Left cardiac atrium (tissue), 4 donors: ENCODE measurements at regions not wholly inside any gene's neighbourhood (a gene's known extent, or its start where the extent isn't known, plus 50 kb on each side); places are given as distances from the start of the nearest gene placed in this dataset.
"Not testable (repeated sequence)": the region's sequence is repeated elsewhere in the genome, so short reads cannot be mapped to it uniquely, and the experiment has no call there.

Experiments used
- ATAC-seq, 2 donors: fragments of 200-7000 bp; cut with Tn5 transposase; one replicate each; pipeline ENCODE4 v1.9.1; 2020; ENCODE audit warnings: mild to moderate bottlenecking in 2 of 2, moderate library complexity in 2 of 2
- DNase-seq: peaks from one replicate; pipeline ENCODE4 v3.0.0-alpha.2; 2020
- intact Hi-C, 2 donors: fragments of 100-400 bp; cut with DNase I; formaldehyde crosslinking; loops; one replicate each; pipeline versions ENCODE4 v1.14.1 to v1.15.1; 2022 to 2023
- donor health status: DM: no; HTN: yes; CAD: no.
- donor health status: DM: no; HTN: yes; CAD: no; lungs with severe emphysema.
- donor health status: DM: yes; HTN: yes; CAD: no.
- donor health status: Dilated cardiomyopathy.

DNA sequence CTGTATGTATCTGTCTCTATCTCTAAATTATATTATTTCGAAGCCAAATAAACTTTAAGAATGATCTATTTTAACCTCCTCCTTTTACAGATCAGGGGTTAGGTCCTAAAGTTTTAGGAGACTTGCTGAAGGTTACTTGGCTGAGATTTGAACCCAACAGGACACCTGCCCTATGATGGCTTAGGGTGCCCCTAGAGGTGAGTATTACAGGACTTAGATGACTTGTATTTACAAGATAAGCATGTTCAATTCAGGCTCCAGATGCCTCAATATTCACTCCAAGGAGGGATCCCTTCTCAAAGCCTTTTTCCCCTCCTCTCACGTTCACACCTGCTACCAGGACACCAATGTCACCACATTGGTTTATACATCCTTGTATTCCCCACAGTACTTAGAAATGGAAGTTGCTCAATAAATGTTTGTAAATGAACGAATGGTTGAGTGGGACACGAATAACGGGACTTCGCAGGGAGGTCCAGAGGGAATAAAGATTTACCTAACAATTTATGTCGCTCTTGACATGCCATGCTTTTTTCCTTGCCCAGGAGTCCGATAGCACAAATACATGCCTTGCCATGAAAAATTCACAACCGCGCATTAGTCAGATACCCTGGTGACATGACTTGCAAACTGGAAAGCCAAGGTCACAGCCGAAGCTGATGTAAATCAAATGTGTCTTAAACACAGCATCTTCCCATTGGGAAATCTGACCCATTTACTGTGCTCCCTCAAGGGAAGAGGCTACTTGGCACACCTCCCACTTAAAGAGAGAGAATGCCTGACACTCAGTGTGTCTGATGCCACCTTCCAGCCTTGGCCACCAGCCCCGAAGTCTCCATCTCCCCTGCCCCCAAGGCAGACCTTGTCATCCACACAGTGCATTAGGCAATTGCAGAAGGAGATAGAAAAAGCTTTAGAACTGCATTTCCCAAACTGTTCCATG lies 872.2 kb upstream of the AUTS2 start:
- no peak for DNase-seq
- ATAC-seq: no peak
- intact Hi-C loops: no loop called here

DNA sequence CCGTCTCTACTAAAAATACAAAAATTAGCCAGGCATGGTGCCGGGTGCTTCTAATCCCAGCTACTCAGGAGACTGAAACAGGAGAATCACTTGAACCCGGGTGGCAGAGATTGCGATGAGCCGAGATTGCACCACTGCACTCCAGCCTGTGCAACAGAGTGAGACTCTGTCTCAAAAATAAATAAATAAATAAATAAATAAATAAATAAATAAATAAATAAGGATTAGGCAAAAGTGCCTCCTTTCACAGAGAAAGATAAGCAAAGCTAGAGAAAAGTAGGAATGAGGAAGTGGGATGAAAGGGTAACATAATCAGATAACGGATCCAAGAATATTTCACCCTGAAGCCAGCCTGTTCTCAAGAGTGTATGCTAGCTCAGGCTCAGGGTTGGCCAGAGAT lies 869.6 kb upstream of the AUTS2 start:
- intact Hi-C loops, ATAC-seq, DNase-seq: not testable (repeated sequence)

DNA sequence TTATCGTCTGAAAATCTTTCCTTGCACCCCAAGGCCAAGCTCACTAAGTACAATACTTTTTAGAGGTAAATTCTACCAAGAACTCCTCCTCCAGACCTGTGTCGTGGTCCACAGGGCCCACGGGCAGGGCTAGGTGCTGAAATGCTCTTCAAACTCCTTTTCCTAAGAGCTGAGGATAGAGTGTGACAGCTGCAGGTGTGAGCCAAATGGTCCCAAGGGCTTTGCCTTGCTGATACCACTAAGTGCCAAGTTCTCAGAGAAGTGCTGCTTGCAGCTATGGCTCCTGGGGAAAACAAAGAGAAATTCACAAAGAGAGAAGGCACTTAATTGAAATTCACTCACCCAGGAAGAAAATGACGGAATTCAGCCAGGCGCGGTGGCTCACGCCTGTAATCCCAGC lies 868.9 kb upstream of the AUTS2 start:
- peak; percentile 41 to 67 for ATAC-seq
- intact Hi-C loops: no loop called here
- no peak for DNase-seq

DNA sequence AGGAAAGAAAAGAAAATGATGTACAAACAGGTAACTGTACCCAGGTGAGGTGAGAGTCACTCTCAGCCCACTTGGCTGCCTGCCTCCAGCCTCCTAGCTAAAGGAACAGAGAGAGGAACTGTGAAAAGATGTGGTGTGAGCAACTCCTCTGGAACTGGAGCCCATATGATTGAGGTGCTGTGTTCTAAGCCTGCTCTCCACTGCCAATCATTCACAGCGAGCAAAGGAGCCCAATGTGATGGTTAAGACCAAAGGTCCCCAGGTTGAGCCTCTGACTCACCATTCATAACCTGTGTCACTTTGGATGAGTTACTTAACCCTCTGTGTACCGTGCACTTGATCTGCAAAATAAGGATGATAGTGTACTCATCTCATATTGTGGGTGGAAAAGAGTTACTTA lies 868.1 kb upstream of the AUTS2 start:
- intact Hi-C loops: no loop called here
- DNase-seq (no peak), ATAC-seq (no peak)

DNA sequence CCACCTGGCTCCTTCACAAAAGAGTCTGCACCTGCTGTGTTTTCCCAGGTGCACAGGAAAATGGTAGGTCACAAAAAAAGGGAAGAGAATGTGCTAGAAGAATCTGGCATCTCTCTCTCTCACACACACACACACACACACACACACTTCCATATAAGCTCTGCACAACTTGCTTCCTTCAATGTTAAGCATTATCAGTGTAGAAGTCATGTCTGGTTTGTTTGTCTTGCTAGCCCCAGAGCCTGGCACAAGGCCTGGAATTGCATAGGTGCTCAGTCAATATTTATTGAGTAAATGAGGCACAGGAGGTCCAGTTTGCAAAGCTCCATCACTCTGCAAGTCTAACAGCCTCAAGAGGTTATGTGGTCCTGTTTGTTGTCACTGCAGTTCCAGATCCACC lies 867.3 kb upstream of the AUTS2 start:
- intact Hi-C loops: no loop called here
- ATAC-seq: no peak
- DNase-seq: no peak

DNA sequence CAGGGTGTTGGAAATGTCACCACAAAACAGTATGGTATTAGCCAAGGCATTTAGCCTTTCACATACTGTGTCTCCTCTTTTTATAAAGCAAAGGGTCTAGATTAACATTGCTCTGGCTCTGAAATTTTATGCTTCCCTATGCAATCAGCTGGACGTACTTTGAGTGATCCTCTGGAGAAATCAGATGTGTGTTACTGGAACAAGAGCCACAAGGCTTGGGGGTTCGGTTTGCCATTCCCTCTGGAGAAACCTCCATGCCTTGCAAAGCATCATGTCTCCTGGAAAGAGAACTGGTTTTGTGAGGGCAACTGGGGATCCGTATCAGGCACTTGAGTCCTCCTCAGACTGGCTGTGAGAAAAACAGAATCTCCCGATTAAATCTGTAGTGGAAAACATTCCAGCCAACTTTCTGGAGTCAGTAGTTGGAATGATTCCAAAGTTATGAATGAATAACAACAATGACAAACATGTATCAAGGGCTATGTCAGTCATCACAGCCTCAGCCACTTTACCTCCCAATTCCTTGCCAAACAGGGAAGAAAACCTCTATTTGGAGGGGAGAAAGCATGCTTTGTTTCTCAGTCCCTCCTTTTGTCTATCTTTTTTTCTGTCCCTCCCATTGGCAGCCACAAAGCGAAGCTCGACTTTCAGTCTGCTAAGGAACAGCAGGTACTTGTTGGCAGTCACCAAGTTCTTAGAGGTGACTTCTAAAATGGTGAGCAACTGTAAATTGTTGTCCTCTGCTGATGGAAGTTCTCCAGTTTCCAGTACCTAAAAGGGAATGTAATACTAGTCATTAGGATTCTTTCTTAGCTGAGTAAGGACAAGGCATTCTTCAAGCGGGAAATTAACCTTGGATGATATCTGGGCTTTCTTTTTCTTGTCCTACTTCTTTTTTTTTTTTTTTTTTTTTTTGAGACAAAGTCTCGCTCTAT lies 864.8 kb upstream of the AUTS2 start:
- ATAC-seq (peak in 1 of 2 donors; percentile 78), DNase-seq (no peak)
- intact Hi-C loops: no loop called here

DNA sequence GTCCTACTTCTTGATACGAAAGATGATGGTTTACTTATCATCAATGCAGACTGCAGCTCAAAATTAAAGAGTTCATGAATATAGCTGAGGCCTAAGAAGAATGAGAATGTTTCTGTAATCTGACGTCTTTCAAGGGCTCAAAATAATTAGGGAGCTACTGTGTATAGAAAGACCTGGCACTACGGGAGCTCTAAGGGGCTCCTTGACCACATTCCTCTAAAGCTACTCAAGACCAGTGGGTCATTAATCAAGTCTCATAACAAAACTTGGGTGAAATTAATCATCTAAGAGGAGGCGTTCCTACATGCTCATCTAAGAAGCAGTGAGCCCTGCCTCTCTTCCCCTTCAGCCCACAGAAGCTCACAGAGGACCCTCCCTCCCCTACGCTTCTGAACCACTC lies 863.8 kb upstream of the AUTS2 start:
- DNase-seq (no peak), ATAC-seq (no peak)
- intact Hi-C loops: no loop called here

DNA sequence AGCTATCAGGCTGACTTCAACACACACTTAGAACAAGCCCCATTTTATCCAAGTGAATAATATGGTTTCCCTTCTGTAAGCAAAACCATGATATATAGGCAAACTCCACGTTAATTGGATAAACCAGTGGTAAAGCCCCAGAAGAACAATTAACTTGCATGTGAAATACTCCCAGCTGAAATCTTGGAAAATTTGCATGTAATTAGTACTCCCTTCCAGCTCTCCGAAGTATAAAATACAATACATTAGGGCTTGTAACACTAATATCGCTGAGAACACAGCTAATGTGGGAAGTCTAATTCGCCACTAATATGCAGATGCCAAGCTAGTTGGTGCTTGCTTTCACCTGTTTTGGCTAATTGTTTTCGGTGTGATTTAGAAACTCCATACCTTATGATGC lies 859.0 kb upstream of the AUTS2 start:
- no peak for DNase-seq
- intact Hi-C loops: no loop called here
- no peak for ATAC-seq

DNA sequence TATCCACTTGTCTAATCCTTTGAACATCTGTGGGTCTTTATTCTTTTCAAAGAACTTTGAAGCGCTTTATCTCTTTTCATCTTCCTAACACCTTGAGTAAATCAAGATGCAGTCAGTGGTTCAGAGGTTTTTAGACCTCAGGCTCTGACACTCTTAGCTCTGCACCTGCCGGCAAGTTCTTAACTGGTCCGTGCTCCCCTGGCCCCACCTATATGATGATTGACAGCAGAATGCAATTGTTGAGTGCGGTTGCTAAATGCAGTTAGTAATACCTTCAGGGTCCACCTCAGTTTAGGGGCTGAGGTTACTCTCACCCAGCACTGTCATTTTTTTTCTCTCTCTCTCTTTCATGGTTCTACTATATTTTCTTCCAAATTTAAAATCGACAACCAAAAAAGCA lies 854.2 kb upstream of the AUTS2 start:
- ATAC-seq (no peak), DNase-seq (no peak)

DNA sequence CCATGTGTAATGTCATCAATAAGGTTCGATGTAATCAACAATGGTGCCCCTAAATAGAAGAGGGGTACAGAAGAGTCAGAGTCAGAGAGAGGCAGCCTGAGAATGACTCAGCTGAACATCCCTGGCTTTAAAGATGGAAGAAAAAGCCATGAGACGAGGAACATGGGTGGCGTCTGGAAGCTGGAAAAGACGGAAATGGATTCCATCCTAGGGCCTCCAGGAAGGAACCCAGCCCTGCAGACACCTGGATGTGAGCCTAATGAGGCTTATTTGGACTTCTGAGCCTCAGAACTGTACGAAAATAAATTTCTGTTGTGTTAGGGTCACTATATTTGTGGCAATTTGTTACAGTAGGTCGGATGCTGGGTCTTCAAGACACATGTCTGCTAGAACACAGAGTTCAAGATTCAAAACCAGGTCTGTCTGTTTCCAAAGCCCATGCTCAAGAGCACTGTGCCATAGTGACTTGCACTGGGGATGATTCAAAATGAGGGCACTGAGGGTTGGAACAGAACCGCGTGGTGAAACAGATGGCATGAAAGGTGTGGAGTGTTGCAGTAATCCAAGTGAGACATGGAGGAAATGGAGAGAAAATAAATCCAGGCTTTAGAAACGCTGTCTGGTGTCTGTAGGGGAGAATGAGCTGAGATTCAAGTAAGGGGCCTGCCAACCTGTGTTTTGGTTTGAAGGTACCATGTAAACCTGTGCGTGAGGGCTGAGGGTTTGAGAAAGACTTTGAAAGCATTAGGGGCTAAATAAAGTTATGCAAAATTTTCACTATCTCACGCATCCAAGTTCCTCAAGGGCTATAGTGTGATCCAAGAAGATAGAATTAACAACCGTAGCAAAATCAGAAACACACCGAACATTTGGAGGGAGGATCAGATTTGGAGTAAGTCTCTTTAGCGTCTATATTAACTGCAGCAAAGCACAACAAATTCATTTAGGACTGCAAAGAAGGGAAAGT lies 849.1 kb upstream of the AUTS2 start:
- intact Hi-C loops: no loop called here

More for the DNA sequence above, 854.2 kb upstream of the AUTS2 start:
- intact Hi-C loops: no loop called here

DNA sequence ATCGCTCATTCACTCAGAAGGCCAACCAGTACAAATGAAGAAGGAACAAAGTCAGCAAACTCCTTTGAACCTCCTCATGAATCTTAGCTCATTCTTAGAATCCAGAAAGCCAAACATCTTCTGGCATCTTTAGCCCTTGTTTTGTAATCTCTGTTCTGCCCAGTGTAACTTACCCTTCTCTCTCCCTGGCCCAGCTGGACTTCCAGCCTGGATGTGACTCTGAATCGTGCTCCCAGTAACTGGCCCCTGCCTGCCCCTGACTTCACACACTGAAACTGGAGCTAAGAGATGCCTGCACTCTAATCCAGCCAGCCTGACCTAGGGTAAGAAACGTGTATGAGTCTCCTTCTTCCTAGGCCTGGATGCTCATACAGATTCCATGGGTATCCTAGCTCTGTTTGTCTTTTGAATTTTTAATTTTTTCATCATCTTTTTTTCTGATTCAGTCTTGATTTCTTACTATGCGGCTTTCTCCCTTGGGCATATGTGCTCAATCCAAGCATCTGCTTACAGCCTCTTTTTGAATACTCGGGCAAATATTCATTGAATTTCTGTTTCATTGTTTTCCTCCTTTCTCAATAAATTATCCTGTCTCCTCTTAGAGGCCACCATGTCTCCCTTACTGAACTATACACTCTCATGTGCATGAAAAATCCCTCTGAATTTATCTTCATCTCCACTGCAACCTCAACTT lies 845.6 kb upstream of the AUTS2 start:
- ATAC-seq: peak in 1 of 2 donors; percentile 78
- intact Hi-C loops: no loop called here
- peak; percentile 23 for DNase-seq

More for the DNA sequence above, 849.1 kb upstream of the AUTS2 start:
- ATAC-seq (no peak), DNase-seq (no peak)

DNA sequence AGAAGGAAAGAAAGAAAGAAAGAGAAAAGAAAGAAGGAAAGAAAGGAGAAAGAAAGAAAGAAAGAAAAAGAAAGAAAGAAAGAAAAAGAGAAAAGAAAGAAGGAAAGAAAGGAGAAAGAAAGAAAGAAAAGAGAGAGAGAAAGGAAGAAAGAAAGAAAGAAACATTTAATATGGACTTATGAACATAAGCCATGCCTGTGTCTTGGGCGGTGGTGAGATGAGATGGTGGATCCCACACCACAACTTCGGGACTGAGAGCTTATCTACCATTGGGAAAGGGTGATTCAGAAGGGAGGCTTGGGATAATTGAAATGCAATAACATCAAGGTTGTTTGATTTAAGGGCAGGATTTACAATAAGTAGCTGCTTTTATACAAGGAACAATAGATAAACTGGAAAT lies 843.9 kb upstream of the AUTS2 start:
- intact Hi-C loops: no loop called here
- ATAC-seq: no peak

DNA sequence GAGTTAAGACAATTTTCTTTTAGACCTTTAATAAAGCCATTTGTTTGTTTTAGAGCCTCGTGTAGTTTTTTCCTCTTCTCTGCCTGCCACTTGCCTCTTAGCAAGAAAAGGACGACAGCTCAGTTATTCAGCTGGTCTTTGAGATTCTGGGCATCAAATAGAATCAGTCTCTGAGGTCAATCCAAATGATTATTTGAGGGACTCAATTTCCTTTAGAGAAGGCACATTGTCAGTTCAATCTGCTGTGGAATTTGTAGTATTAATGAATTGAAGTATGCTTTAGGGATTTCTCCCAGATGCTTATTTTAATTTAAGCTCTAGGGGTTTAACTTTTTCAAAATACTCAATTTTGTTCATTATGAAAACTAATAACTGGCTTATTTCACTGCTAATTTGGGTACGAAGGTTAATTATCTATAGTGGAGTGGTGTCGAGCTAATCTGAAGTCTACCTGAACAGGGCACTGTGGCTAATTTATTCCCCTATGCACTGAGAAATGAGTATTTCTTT lies 841.2 kb upstream of the AUTS2 start:
- DNase-seq (no peak), ATAC-seq (no peak)
- intact Hi-C loops: no loop called here

More for the DNA sequence above, 843.9 kb upstream of the AUTS2 start:
- DNase-seq: no peak

DNA sequence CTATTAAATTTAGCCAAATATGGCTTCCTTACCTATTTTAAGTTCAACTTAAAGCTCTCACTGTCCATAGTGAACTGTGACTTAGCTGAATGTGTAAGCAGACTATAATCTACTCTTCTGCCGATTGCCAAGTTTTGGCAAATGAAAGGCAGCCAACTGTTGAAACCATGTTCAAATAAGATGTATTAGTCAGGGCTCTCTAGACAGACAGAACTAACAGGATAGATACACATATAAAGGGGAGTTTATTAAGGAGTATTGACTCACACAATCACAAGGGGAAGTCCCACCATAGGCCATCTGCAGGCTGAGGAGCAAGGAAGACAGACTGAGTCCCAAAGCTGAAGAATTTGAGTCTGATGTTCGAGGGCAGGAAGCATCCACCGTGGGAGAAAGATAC lies 837.7 kb upstream of the AUTS2 start:
- ATAC-seq (no peak), DNase-seq (no peak)
- intact Hi-C loops: no loop called here

DNA sequence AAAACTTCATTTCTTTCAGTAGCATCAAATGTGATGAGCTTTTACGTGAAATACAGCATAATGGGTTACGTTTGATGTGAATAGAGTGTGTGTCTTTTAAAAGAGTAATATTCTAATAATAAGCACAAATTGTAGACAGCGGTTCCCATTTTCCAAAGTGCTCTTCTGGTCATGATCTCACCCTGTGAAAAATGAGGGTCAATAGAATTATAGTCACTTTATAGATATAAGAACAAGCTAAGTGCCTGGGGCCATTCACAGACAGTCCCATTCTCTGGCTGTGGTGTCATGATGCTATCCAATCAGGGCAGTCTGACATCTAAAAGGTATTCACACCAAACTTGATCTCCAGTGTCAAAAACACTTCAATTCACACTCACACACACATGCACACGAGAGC lies 830.8 kb upstream of the AUTS2 start:
- ATAC-seq (no peak), DNase-seq (no peak)
- intact Hi-C loops: no loop called here

DNA sequence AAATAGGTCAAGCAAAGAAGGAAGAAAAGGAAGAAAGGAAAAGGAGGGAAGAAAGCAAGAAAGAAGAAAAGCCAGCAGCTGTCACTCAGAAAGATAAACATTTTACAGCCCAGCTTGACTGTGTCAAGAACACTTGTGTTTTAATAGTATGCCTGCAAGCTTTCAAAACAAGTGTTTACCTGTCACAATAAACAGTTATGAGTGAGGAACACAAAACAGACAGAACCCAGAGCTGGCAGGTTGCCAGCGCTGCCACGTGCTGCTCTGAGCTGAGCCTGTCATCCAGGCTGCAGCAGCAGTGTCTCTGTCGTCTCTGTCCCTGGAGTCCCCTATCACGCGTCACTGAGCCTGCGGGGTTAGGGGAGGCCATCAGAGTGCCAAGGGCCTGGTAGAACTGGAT lies 827.6 kb upstream of the AUTS2 start:
- DNase-seq: peak; percentile 60
- peak; percentile 72 to 73 for ATAC-seq
- intact Hi-C loops: no loop called here

DNA sequence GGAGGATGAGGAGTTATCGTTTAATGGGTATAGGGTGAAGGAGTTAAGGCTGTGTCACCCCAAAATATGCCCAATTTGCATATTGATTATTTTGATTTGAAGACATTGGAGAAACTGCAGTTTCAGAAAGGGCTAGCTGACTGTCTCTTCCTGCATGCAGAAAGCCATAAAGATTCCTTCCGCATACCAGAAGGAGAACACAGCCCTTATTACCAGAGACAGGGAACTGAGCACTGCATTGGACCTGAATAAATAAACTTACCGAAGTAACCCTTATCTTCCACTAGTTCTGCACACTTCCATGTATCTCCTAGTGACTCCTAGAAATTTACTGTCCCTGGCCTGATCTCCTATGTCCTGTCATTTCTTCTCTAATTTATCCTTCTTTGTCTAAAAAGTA lies 821.9 kb upstream of the AUTS2 start:
- DNase-seq: no peak
- no peak for ATAC-seq
- intact Hi-C loops: no loop called here

DNA sequence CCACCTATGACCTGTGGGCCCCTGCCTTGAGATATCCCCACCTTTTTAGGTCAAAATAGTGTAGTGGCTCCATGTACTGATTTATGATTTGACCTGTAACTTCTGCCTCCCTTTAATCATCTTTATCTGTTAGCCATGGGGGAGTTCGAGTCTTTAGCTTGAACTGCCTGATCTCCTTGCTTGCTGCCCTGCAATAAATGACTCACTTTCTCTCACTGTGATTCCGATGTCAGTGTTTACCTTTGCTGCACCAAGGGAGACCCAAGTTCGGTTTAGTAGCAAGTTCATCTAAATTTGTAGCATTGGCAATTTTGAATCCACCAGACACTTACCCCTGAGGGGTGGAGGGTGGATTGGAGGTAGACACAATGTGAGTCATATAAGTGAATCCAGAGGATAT lies 814.6 kb upstream of the AUTS2 start:
- ATAC-seq: no peak
- DNase-seq: no peak
- intact Hi-C loops: no loop called here
